Kidney tubule cell (primary cell): ENCODE measurements at regions not wholly inside any gene's neighbourhood (a gene's known extent, or its start where the extent isn't known, plus 50 kb on each side); places are given as distances from the start of the nearest gene placed in this dataset.
"Not testable (repeated sequence)": the region's sequence is repeated elsewhere in the genome, so short reads cannot be mapped to it uniquely, and the experiment has no call there.

ENCODE experiments used
- DNase-seq: peaks from one replicate; pipeline ENCODE4 v3.0.0-alpha.2; 2018; ENCODE audit warnings: low spot score

- DNase-seq: peak; percentile 68
Observed at GRCh38 chr1:219432191-219432606, 180.7 kb downstream of the ZC3H11B start.

DNA sequence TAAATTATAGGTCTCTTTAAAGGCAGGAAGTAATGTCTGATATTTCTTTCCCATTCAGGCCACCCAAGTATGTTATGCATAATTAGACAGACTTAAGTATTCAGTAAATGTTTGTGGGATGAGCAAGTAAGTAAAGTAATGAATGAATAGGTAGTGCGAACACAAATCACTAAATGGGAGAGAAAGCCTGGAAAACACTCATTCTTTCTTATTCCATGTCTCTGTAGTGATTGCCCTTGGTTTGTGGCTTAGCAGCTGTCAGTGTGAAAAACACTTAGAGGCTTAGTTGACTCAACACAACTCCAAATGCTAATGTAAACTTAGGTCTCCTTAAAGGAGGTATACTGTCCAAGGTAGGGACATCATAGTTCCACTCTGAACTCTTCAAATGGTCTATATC is 182.5 kb downstream of the ZC3H11B start:
- DNase-seq: peak; percentile 35

GRCh38 chr1:219428651-219429050 is 184.3 kb downstream of the ZC3H11B start:
- no peak for DNase-seq

GRCh38 chr1:219427989-219428388 is 184.9 kb downstream of the ZC3H11B start:
- DNase-seq: no peak

DNA sequence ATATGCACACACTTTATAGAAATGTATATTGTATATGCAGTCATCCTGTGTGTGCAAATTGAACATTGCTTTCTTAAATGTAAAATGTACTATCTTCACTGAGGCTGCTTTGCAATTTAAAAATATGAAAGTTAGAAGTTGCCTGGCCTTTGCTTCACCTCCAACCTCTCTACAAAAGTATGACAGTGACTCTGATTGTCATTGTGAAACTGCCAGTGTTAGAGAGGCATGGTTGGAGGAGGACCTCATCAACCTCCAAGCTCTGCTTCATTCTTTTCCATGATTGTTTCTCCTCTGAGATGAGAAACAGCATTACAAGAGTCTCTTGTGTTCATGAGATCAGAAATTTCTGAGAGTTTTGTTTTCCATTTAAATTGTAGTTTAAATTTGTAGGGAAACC is 185.5 kb downstream of the ZC3H11B start:
- no peak for DNase-seq

- peak; percentile 40 for DNase-seq
Observed at GRCh38 chr1:219422811-219423598, 189.9 kb downstream of the ZC3H11B start.

DNA sequence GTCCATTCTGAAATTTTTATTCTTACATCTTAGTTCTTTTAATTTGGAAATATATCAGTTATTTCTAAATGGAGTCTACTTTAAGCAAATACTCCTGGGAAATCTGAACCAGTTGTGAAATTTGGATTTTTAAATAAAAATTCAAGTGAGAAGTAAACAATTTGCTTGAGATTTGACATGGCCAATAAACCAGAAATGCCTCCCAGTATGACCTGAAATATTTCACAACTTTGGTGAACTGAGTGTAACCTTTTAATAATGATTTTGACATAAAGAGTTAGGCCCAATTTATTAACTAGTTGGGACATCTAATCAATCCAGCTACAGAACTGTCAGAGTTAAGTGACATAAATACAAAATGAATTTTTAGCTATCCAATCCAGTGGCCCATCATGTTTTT is 192.0 kb downstream of the ZC3H11B start:
- DNase-seq: no peak

DNA sequence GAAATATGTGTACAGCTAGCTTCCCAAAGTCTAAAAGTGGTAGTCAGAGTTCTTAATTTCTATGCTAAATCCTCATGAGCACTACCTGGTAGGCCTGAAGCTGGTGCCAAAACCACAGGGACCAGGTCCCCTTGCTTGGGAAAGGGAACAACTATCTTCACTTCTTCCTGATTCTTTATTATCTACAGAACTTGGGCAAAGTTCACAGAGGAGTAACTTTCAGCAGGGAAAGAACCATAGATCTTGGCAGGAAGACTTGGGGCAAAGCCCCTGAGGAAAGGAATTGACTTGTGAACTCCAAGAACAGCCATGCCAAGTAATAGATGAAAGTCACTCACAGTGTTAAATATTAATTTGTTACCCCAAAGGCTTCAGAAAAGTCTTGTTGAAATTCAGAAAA is 193.0 kb downstream of the ZC3H11B start:
- DNase-seq: no peak

GRCh38 chr1:219419065-219419464 is 193.8 kb downstream of the ZC3H11B start:
- DNase-seq: no peak

DNA sequence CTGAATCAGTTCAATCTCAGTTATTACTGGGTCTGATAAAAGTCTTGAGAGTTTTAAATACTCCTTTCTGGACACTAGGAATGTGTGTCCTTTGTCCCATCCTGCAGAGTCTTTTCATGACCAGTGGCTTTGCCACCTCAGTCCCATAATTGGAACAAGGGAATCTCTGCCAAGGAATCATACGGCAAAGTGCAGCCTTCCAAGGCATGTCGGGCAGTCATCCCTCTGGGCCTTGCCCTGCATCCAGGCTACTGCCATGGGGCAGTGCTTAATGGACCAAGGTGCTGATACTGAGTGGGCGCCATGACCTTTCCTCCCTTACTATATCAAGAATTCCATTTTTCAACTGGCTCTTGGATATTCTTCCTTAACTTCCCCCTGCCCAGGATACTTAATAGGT is 195.3 kb downstream of the ZC3H11B start:
- DNase-seq: no peak

DNA sequence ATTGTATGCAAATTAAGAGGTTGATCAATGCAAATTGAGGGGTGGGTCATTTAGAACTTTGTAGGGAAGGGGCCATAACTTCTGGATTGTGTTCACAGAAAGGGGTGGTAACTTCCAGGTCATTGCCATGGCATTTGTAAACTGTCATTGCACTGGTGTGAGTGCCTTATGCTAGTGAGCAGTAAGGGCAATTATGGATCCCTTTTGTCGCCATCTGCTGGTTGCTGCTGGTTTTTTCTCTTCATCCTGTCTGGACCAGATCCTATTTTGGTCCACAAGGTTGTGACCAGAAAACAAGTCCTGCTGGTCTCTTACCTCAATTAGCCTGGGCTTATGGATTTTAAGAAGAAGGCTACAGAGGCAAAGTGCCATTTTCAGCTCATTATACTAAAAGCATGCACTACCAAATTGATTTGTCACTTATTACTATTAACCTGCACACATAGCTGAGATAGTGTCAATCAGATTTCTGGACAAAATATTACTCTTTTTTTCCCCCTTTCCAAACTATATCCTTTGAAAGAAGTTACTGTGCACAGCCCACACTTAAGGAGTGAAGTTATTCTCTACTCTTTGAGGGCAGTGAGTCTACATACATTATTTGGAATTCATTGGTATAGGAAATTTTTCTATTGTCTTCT is 196.2 kb downstream of the ZC3H11B start:
- peak; percentile 58 for DNase-seq

DNA sequence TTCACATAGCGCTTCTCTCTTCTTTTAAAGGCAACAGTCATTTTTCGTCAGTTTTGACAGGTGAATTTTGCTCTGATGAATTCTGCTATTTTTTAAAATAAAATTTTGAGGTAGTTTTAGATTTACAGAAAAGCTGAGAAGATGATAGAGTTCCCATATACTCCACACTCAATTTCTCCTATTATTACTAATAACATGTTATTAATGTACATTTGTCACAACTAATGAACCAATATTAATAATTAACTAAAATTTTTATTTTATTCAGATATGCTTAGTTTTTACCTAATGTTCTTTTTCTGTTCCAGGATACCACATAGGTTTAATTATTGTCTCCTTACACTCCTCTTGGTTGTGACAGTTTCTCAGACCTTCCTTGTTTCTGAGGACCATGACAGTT is 197.0 kb downstream of the ZC3H11B start:
- DNase-seq: no peak

GRCh38 chr1:219415433-219415832 is 197.5 kb downstream of the ZC3H11B start:
- DNase-seq: no peak

DNA sequence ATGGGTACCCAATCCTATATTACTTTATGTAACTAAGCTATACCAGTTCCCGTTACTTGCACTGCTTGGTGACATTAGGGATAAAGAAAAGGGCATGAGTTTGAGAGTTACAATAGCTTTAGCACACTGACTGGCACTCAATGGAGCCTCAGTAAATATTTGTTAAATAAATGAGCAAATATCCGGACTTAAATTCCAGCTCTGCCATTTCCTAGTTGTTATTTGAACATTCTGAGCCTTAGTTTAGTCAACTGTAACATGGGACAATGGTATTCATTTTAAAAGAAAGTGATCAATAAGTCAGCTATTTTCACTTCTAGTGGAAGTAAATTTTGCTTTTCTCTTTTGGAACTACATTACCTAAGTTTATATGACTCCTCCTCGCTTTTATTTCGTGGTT is 198.7 kb downstream of the ZC3H11B start:
- DNase-seq: no peak

GRCh38 chr1:219413536-219413935 is 199.4 kb downstream of the ZC3H11B start:
- DNase-seq: no peak

GRCh38 chr1:219412772-219413171 is 200.1 kb downstream of the ZC3H11B start:
- no peak for DNase-seq

GRCh38 chr1:219410721-219411120 is 202.2 kb downstream of the ZC3H11B start:
- not testable (repeated sequence) for DNase-seq

- DNase-seq: no peak
Observed at GRCh38 chr1:219405531-219406331, 207.2 kb downstream of the ZC3H11B start.

GRCh38 chr1:219404629-219405028 is 208.3 kb downstream of the ZC3H11B start:
- no peak for DNase-seq

GRCh38 chr1:219402925-219403324 is 210.0 kb downstream of the ZC3H11B start:
- DNase-seq: peak; percentile 20

DNA sequence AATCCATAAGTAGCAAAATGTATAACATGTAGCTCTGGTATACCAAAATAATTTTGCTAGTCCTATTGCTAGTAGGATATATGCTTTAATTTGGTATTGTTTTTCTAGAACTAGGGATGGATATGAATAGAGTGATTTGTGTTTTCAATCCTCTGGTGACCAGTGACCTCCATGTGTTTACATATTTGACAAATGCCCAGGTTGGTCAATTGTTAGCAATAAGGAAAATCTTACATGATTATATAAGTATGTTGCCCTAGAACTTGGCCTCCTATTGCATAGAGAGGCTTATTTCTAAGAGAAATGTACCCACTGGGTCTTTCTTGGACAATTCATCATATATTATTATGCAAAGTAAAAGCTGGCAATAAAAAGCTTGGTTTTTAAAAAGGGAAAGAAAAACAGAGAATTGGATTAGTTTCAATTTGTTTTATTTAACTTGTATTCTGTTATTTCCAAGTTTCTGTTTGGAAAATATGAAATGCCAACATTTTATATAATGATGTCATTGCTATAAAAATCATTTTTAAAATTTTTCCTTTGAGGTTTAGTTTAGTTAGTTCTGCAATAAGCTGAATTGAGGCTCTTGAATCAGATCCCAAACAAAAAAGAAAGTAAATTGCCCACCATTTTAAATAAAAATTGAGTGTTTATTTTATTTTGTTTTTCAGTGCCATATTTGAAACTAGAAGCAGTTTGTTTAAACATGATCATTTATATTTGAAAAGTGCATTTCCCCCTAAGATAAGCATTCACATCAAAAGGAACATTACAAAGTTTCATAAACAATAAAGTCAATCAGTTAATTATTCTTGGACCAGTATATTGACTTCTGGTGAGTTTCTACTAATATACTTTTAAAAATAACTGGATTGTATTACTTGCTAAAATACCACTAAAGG is 210.9 kb downstream of the ZC3H11B start:
- no peak for DNase-seq

GRCh38 chr1:219399446-219399845 is 213.5 kb downstream of the ZC3H11B start:
- DNase-seq: no peak
